GM18517 (cell line): ENCODE measurements at regions not wholly inside any gene's neighbourhood (a gene's known extent, or its start where the extent isn't known, plus 50 kb on each side); places are given as distances from the start of the nearest gene placed in this dataset.
"Not testable (repeated sequence)": the region's sequence is repeated elsewhere in the genome, so short reads cannot be mapped to it uniquely, and the experiment has no call there.

ENCODE experiments used
- ATAC-seq: cut with Tn5 transposase; IDR thresholded peaks from one replicate; pipeline ENCODE4 v1.9.1; 2021; ENCODE audit warnings: mild to moderate bottlenecking, moderate library complexity; ENCODE audit not compliant: unreplicated experiment

DNA sequence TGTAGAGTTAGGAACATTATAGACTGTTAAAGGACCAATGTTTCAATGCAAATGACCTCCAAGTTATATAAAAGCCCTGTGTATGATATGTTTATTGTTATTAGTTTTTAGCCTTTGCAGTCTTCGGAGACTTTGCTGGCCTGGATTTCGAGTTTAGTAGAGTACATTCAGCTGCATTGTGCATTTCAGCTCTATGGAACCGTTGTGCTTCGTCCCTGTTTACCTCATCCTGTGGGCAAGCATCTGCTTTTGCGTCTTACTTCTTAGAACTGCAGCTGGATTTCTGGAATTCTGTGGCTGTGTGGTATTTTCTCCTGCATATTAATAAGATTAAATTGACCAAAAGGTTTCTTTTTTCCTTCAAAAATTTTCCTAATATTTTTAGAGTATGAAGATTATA lies 138.6 kb downstream of the KCNRG start:
- no peak for ATAC-seq

DNA sequence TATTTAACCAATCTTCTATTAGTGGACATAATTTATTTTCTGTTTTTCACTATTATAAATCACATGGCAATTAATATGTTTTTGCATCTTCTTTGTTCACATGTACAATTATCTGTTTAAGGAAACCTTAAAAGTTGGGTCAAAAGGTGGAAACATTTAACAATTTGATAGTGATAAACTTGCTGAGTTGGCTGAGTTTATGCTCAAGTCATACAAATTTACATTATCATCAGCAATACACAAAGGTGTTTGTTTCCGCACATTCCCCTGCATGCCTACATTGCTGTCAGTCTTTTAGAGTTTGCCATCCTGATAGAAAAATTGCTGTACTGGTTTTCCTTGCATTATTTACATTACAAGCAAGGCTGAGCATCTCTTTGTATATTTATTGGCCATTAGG lies 139.5 kb downstream of the KCNRG start:
- no peak for ATAC-seq

DNA sequence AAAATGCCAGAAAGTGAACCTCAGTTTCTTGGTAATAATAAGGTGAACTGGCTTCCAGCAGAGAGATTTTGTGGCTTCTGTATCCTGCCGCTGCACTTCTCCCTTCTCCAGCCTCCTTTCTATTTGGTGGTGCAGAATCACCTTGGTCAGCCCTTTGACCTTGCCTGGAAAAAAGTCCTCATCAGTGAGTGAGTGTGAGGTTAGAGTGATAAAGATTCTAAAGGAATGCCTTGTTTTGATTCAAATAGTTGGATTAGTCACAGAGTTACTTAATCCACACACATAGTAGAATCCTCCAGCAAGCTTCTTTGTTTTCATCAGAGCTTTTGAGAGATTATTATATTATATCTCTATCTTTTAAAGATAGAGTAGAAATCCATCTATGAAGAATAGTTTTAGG lies 140.9 kb downstream of the KCNRG start:
- ATAC-seq: no peak

DNA sequence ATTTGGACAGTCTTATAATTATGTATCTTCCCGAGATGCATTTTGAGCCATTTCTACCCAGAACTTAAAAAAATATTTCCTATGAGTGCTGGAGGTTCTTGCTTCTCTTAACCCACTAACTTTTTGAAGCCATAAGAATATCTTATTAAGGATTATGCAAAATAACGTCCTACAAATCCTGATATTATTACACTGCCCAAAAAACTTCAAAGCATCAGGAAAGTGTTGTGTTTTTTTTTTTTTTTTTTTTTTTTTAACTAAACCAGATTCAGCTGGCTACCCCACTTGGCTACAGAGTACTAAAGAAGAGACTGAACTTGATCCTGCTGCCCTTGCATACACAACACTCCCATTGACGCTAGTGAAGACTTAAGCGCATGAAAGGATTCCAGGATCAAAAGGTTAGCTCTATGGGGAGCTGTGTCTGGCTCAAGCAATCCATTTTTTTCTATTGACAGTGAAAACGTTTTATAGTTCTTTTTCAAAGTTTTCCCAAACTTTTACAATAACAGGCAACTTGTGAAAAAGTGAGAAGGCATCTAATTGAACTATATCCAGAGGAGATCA lies 141.4 kb downstream of the KCNRG start:
- no peak for ATAC-seq

DNA sequence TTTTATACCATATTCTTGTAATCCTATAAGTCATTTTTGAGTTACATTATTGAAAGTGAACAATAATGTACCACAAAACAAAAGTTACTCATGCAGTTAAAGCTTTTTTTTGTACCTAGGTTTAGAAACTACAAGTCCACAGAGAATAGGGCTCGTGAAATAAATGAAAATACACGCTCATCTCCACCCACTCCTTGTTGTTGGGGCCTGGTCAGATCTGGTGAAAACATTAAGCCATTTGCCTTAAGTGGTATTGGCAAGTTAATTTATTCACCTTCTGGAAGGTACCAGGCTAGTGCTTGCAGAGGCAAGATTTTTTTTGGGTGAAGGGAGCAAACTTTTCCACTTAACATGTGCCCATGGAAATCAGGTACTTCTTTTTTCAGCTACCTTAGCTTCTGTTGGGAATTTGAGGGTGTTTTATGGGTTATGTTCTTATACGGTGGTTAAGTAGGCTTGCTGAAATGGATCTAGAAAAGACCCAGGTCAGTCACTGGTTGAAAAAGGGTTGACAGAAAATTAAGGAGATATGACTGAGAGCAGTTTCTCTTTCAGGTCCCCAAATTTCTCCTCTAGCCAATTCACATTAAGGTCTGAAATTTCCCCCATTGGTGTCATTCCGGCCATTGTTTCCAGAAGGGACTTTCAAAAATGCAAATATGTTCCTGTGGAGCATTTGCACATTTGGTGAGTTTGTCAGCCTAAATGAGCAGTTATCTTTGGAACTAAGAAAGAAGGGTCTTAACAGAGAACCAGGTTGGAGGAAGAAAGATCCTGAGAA lies 143.3 kb downstream of the KCNRG start:
- no peak for ATAC-seq

DNA sequence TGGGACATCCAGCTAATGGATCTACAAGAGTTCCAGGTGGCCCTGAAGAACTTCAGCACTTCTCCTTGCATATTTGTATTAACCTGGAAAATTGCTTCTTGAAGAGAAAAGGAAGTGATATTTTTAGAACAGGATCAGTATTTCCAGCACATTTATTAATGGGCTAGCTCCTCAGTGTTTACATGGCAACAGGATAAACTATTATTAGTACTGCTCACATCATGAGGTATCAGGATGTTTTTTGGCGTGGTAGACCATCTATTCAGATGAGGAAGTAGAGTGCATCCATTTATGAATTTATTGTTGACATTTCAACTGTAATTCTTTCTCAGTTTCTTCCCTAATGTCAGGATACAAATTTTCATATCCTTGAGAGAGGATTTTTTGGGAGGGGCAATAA lies 144.4 kb downstream of the KCNRG start:
- ATAC-seq: no peak

DNA sequence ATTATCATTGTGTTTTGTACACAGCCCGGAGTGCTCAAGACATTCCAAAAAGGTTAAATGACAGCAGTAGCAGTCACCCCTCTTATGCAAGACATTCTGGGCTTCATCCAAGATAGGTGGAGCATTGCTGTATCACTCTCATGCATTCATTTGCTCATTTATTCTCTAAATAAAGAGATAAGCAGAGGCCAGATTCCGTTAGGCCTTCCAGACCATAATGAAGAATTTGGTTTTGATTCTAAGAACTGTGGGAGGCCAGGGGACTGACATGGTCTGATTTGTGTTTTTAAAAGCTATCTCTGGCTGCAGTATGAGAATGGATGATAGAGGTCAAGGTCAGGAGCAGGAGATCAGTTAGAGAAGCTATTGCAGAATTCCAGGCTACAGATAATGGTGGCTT lies 145.8 kb downstream of the KCNRG start:
- no peak for ATAC-seq

DNA sequence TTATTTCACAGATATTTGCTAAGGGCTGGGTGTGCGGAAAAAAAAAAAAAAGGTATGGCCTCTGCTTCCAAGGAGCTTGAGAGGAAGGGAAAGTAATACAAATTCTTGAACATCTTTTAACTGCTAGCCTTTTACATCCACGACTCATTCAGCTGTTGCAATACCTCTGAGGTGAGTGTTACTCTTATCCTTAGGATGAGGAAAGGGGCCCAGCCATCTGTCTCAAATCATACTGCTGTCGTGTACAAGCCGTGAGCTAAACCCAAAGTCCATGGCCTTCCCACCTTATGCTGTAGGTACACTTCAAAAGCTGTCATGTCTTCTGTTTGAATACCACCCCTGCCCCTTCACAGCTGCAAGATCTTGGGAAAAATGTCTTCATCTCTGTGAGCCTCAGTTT lies 146.8 kb downstream of the KCNRG start:
- ATAC-seq: no peak

DNA sequence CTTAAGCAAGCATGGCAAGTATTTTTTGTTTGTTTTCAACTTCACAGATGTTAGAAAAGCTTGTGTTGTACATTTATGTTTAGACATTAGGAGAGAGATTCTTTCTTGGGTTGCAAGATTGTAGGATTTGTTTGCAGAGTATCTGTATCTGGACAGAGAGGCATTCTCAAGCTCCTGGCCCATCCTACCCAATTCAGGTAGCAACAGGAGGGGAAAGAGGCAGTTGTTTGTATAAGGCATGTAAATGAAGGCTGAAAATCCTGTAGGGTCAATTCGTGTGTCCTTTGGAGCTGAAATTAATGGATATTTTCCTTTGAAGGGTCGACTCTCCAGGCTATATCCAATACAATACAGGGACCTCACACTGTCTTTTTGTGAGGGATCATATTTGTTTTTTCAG lies 147.3 kb downstream of the KCNRG start:
- ATAC-seq: no peak

DNA sequence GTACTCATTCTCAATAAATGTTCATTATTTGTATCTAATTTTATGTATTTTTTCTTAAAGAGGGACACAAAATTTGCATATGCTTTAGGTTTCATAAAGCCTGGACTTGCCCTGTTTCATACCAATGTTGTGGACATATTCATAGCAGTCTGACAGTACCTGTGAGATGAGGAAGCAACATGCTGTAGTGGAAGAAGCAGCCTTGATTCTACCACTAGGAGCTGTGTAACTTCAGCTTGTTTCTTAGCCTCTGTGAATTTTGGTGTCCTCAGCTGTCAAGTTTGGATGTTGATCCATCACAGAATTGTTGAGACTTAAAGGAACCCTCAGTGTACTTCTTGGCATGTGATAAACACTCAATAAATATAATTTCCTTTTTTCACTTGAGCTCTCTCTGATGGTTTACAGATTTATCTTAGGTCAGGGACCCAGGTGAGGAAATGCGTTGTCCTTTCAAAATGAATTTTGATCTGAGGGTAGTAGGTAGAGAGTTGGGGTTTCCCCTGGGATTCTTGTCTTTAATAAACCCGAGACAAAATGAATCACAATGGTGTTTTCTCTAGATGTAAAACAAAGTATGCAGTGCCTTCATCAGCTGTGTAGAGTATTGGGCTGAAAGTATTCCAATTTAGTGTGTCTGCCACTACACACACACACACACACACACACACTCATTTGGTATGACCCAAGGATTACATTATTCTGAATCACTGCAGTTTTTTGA lies 152.1 kb downstream of the KCNRG start:
- ATAC-seq: no peak

DNA sequence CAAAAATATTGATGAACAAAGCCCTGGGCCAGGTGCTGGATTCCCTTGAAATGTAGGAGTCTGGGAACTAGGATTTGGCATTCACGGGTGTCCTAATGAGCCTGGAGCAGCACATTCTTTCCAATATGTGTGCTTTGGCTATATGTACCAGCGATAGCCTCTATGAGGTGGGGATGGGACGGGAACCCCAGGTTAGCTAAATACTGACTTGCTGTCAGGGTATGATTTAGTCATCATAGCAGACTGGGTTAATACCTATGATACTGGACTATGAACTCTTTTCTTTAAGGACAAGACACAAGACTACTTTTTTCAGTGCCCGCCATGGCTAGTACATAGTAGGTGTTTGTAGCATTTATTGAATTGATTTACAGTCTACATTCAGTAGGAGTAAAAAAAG lies 152.7 kb downstream of the KCNRG start:
- ATAC-seq: no peak

DNA sequence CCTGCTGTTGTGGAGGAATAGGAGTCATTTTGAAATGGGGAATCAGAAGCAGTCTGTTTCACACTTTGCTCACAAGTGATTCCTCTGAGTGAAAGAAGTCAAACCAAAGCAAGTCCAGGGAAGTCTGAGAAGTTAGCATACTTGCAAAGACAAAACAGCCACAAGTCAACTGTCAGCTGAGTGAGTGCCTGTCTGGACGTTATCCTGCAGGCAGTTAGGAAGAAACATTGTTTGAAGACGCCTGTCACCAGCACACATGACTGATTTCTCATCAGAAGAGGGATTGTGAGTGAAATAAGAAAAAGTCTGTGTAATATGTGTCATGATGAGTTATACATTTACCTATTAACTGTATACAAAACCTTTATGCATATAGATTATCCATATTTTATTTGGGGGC lies 153.5 kb downstream of the KCNRG start:
- no peak for ATAC-seq

DNA sequence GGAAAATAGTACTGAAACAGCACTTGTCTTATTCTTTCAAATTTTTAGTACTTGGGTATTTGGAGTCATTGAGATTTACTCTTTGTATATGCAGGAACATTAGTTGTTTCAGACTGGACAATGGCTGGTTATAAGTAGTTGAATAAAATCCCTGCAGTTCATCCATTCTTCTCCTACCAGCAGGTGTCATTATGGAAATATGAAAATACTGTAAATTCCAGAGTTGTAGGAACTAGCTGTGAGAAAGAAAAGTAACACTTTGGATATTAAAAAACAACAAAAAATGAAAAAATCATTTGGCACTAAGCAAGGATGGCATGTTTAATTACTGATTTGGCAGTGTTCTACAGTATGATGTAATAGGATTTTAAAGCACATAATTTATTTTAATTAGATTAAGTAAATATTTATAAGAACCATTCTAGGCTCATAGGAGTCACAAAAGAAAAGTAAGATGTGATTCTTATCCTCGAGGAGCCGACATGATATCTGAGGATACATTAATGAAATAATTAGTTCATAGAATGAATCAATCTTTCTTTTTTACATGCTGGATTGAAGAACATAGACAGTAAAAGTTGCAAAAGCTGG lies 155.3 kb downstream of the KCNRG start:
- ATAC-seq: no peak

DNA sequence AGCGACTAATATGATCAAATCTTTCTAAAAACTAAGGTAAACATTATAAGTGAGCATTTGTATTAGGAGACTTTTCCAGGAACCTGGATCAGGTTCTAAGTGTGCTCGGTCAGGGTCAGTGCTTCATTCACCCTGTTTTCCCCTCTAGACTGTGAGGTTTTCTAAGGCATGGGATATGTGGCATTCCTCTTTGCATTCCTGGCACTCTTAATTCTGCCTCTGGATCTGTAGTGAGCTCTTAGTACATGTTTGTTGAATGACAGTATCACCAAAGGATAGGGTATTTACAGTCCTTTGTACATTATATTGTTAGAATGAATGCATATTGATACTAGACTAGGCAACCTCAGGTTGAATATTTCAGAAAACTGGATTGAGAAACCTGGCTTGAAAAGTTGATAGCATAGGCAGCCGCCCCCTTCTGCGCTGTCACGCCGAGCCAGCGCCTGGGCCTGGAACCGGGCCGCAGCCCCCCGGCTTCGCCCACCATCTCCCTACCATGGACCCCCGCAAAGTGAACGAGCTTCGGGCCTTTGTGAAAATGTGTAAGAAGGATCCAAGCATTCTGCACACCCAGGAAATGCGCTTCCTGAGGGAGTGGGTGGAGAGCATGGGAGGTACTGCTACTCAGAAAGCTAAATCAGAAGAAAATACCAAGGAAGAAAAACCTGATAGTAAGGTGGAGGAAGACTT lies 156.5 kb downstream of the KCNRG start:
- no peak for ATAC-seq

DNA sequence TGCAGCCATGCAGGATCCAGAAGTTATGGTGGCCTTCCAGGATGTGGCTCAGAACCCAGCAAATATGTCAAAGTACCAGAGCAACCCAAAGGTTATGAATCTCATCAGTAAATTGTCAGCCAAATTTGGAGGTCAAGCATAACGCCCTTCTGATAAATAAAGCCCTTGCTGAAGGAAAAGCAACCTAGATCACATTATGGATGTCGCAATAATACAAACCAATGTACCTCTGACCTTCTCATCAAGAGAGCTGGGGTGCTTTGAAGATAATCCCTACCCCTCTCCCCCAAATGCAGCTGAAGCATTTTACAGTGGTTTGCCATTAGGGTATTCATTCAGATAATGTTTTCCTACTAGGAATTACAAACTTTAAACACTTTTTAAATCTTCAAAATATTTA lies 157.8 kb downstream of the KCNRG start:
- not testable (repeated sequence) for ATAC-seq

DNA sequence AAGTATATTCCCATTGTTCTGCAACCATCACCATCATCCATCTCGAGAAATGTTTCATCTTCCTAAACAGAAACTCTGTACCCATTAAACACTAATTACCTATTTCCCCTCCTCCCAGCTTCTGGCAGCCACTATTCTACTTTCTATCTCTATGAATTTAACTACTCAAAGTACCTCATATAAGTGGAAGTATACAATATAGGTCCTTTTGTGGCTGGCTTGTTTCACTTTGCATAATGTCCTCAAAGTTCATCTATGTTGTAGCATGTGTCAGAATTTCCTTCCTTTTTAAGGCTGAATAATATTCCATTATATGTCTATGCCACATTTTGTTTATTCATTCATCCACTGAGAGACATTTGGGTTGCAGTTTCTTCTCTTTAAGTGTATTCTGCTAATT lies 159.4 kb downstream of the KCNRG start:
- no peak for ATAC-seq

DNA sequence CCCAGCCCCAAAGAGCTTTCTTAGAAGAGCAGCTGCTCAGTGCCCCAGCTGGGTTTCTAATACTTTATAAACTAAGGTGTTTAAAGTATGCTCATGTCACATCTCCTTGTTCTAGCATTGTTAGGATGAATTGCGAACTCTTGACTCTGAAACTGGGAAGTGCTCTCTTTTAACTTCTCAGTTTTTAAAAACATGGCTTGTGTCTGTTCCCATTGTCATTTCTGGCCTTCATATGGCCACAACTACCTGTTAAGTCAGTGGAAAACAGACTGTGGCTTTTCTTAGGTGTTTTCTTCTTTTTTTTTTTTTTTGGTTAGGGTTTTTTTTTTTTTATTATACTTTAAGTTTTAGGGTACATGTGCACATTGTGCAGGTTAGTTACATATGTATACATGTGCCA lies 164.7 kb downstream of the KCNRG start:
- ATAC-seq: no peak

DNA sequence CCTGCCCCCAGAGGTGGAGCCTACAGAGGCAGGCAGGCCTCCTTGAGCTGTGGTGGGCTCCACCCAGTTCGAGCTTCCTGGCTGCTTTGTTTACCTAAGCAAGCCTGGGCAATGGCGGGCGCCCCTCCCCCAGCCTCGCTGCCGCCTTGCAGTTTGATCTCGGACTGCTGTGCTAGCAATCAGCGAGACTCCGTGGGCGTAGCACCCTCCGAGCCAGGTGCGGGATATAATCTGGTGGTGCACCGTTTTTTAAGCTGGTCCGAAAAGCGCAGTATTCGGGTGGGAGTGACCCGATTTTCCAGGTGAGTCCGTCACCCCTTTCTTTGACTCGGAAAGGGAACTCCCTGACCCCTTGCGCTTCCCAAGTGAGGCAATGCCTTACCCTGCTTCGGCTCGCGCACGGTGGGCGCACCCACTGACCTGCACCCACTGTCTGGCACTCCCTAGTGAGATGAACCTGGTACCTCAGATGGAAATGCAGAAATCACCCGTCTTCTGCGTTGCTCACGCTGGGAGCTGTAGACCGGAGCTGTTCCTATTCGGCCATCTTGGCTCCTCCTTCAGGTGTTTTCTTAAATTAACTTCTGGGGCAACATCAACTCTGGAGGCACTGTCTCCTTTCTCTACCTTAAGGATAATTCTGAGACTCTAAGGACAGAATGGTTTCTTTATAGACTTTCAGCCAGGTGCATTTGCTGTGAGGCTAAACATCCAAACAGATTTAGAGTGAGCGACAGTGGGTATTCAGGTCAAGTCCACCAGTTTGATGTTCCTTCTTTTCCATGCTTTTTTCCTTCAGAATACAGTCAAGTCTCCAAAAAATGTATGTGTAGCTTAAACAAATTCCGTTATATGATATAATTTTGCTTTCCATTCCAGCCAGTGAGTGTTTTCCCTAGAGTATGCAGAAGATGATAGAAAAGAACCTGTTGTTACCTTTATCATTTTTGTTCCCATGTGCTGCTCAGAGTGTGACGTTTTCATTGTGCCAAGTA lies 170.8 kb downstream of the KCNRG start:
- not testable (repeated sequence) for ATAC-seq

DNA sequence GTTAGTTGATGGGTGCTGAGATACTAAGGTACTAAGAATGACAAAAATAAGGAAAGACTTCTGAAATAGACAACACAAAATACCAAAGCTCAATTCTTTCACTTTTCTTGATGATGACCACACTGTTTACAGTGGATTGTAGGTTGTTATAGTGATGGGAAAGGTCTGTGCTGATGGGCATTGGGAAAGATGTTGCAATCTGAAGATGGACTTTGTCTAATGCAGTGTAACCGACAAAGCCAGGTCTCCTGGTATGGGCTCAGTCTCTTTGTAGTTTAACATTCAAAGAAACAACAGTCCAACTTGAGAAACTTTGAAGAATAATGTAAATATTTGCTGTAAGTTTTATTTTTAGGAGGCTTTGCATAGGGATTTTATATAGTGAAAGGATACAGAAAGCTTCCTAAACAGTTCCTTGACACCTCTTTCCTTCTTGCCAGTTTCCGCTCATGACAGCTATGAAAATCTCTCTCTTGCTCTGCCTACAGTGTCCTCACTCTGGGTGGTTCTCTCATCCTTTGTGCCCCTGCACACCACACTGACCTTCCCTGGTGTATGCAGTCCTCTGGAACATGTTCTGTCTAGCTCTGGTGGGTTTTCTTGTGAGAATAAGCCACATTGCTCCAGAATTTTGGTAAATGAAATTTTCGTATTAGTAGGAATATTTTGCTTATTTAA lies 172.2 kb downstream of the KCNRG start:
- no peak for ATAC-seq

DNA sequence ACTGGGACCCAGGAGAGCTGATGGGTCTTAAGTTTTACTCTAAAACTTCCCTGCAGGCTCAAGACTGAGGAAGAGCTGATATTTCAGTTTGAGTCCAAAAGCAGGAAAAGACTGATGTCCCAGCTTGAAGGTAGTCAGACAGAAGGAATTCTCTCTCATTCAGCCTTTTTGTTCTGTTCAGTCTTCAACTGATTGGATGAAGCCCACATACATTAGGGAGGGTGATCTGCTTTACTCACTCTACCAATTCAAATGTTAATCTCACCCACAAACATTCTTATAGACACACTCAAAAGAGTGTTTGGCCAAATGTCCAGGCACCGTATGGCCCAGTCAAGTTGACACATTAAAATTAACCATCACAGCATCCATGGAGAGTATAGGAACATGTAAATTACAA lies 173.5 kb downstream of the KCNRG start:
- ATAC-seq: no peak
